C4-2B (cell line): ENCODE measurements at regions not wholly inside any gene's neighbourhood (a gene's known extent, or its start where the extent isn't known, plus 50 kb on each side); places are given as distances from the start of the nearest gene placed in this dataset.
"Not testable (repeated sequence)": the region's sequence is repeated elsewhere in the genome, so short reads cannot be mapped to it uniquely, and the experiment has no call there.

Experiments
- H3K27ac ChIP-seq: fragments of 450-650 bp; 2 replicates; pipeline ENCODE4 v1.5.1; 2017
- CTCF ChIP-seq: fragments of 450-650 bp; conservative IDR thresholded peaks from 2 replicates; pipeline ENCODE4 v1.5.1; 2017; ENCODE audit warnings: mild to moderate bottlenecking
- ZFX ChIP-seq: fragments of 450-650 bp; IDR thresholded peaks from 2 replicates; pipeline ENCODE4 v1.6.1; 2017

GRCh38 chr6:141513830-141514229 lies 618.9 kb upstream of the GJE1 start:
- no peak for TF ChIP-seq CTCF
- no peak for TF ChIP-seq ZFX
- H3K27ac ChIP-seq = no peak overlapping the region

- no peak overlapping the region for H3K27ac ChIP-seq
- TF ChIP-seq ZFX (no peak), CTCF (no peak)
These were observed 621.9 kb upstream of the GJE1 start for GRCh38 chr6:141510803-141511202.

- not testable (repeated sequence) for H3K27ac ChIP-seq
These were observed 626.7 kb upstream of the GJE1 start for GRCh38 chr6:141506062-141506461.

- H3K27ac ChIP-seq = not testable (repeated sequence)
These were observed 628.4 kb upstream of the GJE1 start for GRCh38 chr6:141504318-141504717.

GRCh38 chr6:141501616-141502015 lies 631.1 kb upstream of the GJE1 start:
- H3K27ac ChIP-seq = no peak overlapping the region
- TF ChIP-seq ZFX (no peak), CTCF (no peak)

- H3K27ac ChIP-seq = no peak overlapping the region
- TF ChIP-seq CTCF (no peak), ZFX (no peak)
These were observed 633.7 kb upstream of the GJE1 start for GRCh38 chr6:141498977-141499376.

- H3K27ac ChIP-seq = no peak overlapping the region
- TF ChIP-seq ZFX = no peak
- TF ChIP-seq CTCF = no peak
These were observed 640.0 kb upstream of the GJE1 start for GRCh38 chr6:141492521-141493284.

- no peak for TF ChIP-seq ZFX
- no peak overlapping the region for H3K27ac ChIP-seq
These were observed 641.0 kb upstream of the GJE1 start for GRCh38 chr6:141491684-141492083.

- TF ChIP-seq CTCF = no peak
- TF ChIP-seq ZFX = no peak
These were observed 641.7 kb upstream of the GJE1 start for GRCh38 chr6:141490982-141491381.

More at GRCh38 chr6:141490982-141491381, 641.7 kb upstream of the GJE1 start:
- no peak overlapping the region for H3K27ac ChIP-seq
